Inflammatory macrophage (primary cell): ENCODE measurements at regions not wholly inside any gene's neighbourhood (a gene's known extent, or its start where the extent isn't known, plus 50 kb on each side); places are given as distances from the start of the nearest gene placed in this dataset.
"Not testable (repeated sequence)": the region's sequence is repeated elsewhere in the genome, so short reads cannot be mapped to it uniquely, and the experiment has no call there.

Experiments used
- DNase-seq, 2 donors: peaks; one replicate each; pipeline ENCODE4 v3.0.0-alpha.2; 2020 to 2022

DNA sequence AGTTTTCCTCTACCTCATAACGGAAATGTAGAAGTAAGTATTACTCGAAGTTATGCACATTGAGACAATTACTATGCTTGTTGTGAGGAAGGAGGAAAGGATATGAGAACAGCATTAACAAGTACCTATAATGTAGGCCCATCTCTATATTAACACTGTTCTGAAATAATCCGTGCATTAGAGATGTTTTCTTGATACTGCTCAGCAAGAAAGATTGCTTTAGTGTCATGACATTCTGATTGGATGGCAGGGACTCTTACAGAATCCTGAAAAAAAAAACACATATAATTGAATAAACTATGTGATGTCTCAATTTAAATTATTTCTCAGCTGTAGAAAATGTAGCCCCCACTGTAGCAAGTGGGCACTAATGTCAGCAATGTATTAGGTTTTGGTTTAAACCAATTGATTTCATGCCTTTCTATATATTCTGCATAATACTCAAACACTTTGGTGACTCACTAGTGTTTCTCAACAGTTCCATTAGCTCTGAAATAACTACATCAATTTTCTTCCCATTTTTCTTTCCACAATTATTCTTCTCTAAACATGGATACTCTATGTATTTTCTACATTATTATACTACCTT lies 598.3 kb upstream of the BCHE start:
- no peak for DNase-seq

GRCh38 chr3:166433060-166433459 lies 595.8 kb upstream of the BCHE start:
- no peak for DNase-seq

DNA sequence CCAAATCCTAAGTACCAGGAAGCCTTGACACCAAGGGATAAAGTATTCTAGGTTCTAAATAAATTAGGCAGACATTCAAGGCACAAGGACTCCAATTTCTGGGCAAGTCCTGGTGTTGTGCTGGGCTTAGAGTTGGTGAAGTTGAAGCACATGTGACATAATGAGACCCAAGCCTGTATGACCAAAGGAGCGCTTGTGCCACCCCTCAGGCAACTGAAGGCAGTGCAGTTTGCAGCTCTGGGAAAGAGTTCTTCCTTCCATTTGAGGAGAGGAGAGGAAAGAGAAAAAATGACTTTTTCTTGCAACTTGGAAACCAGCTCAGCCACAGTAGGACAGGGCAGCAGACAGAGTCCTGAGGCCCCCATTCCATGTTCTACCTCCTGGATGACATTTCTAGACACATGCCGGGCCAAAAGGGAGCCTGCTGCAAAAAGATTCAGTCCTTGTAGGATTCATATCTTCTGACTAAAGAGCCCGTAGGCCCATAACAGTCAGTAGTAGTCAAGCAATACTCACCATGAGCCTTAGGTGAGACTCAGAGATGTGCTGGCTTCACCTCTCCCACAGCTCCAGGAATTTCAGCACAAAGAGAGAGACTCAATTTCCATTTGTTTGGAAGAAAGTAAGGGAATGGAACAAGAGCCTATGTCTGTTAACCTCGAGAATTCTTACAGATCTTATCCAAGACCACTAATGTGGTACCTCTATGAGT lies 588.8 kb upstream of the BCHE start:
- no peak for DNase-seq

- no peak for DNase-seq
These were observed 587.8 kb upstream of the BCHE start for GRCh38 chr3:166425021-166425420.

GRCh38 chr3:166423824-166424513 lies 586.7 kb upstream of the BCHE start:
- DNase-seq, result not testable (repeated sequence)

DNA sequence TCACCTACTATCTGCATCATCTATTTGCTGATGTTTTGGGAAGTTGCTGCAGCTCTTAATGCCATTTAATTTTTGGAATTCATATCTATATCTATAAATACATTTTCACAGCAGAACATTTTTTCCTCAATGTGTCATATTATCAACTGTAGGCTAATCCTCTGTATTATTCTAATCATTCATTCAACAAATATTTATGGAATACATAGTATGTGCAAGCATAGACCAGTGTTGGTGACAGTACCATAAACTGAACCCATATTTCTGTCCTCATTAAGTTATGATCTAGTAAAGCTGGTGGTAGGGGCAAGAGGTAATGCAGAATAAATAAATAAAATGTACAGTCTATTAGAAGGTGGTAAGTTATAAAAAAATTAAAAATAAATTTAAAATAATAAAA lies 585.3 kb upstream of the BCHE start:
- no peak for DNase-seq

- no peak for DNase-seq
These were observed 582.8 kb upstream of the BCHE start for GRCh38 chr3:166420071-166420470.

- DNase-seq, result no peak
These were observed 568.7 kb upstream of the BCHE start for GRCh38 chr3:166405896-166406295.

GRCh38 chr3:166405465-166405864 lies 568.2 kb upstream of the BCHE start:
- no peak for DNase-seq

GRCh38 chr3:166390303-166390702 lies 553.1 kb upstream of the BCHE start:
- DNase-seq, result no peak

DNA sequence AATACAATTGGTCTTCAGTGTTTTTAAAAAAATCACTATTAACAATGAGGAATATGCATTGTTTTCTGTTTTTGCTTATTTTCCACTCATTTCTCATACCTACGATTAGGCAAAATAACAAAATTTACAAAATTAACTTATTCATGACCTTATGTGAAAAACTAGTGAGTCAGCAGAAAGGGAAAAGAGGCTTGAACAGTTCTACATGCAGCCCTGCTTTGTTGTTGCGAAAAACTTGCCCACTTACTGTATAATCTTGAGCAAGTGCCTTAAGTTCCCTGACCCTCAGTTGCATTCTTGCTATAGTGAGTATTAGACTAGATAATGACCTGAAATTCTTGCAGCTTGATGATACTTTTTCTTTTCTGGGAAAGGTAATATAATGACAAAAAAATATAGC lies 551.1 kb upstream of the BCHE start:
- DNase-seq, result no peak

- DNase-seq, result no peak
These were observed 535.4 kb upstream of the BCHE start for GRCh38 chr3:166372571-166373106.

GRCh38 chr3:166367947-166368533 lies 530.8 kb upstream of the BCHE start:
- DNase-seq, result no peak

DNA sequence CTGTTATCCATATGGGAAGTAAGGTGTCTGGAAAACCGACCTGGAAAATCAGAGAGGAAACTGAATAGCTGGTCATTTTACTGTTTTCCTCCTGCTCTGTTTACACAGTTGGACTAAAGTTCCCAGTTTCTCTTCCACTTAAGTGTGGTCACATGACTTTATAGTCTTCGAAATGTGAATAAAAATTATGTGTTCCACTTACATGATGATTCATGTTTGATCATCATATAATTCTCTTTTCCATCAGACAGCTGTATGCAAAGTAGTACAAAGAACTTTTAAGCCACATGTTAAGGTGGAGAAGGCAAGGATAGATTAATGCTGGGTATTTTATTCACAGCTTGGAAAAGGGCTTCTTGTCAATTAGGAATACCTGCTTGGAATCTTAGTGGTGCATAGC lies 525.5 kb upstream of the BCHE start:
- DNase-seq, result no peak

DNA sequence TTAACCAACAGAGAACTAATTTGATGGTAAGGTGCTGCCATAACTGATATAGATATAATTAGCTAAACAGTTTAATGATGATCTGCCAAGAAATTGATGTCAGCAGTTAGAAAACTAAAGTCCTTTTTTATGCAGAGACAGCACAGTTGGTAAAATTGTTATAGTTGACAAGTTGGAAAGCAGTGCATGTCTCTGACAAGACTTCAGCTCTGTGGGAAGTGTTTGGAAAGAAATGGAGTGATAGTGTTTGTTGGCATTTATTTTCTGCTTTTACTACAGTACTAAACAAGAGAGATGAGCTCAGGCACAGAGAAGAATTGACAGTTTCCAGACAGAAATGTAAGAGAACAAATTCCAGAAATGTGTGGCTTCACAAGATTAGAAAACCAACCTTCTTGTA lies 523.5 kb upstream of the BCHE start:
- DNase-seq, result no peak

GRCh38 chr3:166351461-166351860 lies 514.2 kb upstream of the BCHE start:
- DNase-seq, result no peak

DNA sequence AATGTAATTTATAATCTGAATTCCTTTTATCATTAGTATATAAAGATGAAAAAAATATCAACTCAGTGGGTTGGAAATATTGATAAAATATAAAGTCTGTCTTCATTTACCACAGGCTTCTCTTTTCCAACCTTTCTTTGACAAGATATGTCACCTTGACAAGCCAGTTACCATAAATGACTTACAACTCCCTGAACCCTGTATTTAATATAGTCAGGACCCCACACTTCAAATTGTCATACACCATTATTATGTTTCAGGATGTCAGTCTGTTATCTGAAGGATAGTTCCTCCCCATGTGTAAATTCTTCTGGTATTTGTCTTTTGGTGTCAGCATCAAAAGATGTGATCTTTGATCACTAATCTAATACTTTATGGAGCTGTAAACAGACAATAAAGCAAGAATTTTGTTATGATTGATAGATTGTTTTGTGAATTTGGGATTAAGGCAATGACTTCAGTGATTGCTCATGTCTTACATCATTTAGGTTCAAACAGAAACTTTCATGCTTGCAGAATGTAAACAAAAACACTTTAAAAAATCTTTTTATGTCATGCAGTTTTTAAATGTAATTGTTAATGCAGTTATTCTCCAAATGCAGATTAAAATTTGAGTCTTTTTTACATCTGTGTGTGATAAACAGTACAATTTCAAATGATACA lies 503.5 kb upstream of the BCHE start:
- DNase-seq, result no peak

DNA sequence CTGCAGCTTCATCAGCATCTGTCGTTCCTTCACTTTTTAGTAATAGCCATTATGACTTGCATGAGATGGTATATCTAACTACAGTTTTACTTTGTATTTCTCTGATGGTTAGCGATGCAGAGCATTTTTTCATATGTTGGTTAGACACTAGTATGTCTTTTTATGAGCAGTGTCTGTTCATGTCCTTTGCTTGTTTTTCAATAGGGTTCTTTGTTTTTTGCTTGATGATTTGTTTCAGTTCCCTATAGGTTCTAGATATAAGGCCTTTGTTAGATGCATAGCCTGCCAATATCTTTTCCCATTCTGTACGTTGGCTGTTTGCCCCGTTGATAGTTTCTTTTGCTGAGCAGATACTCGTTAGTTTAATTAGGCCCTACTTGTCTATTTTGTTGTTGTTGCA lies 487.2 kb upstream of the BCHE start:
- no peak for DNase-seq

GRCh38 chr3:166322391-166322790 lies 485.2 kb upstream of the BCHE start:
- no peak for DNase-seq

GRCh38 chr3:166307756-166308350 lies 470.6 kb upstream of the BCHE start:
- no peak for DNase-seq

GRCh38 chr3:166304584-166304983 lies 467.4 kb upstream of the BCHE start:
- DNase-seq, result no peak

DNA sequence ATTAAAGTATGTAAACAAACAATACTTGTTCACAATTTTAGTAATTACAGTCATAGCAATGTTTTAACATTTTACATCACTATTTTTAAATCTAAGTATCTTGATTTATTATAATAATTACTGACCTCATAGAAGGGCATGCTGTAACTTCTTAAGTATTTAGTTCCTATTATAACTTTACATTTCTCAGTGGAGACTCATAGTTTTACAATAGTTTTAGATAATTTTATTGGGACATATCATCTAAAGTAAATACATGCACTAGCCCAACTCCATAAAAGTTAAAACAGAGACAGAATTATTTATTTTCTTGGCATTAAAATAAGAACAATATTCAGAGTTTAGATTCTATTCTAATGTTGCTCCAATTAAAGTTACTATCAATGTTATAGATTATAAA lies 466.5 kb upstream of the BCHE start:
- DNase-seq, result no peak

GRCh38 chr3:166302331-166302730 lies 465.1 kb upstream of the BCHE start:
- no peak for DNase-seq
